ENCODE measurements at regions not wholly inside any gene's neighbourhood (a gene's known extent, or its start where the extent isn't known, plus 50 kb on each side); places are given as distances from the start of the nearest gene placed in this dataset.

GRCh38 chr3:117674321-117674720, 964.7 kb downstream of the TUSC7 start:
- TF ChIP-seq, protein P1, sequence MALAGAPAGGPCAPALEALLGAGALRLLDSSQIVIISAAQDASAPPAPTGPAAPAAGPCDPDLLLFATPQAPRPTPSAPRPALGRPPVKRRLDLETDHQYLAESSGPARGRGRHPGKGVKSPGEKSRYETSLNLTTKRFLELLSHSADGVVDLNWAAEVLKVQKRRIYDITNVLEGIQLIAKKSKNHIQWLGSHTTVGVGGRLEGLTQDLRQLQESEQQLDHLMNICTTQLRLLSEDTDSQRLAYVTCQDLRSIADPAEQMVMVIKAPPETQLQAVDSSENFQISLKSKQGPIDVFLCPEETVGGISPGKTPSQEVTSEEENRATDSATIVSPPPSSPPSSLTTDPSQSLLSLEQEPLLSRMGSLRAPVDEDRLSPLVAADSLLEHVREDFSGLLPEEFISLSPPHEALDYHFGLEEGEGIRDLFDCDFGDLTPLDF (CRISPR knock-in tag; IDR thresholded peaks at IDR 0.05): no peak
- TF ChIP-seq, protein P2, sequence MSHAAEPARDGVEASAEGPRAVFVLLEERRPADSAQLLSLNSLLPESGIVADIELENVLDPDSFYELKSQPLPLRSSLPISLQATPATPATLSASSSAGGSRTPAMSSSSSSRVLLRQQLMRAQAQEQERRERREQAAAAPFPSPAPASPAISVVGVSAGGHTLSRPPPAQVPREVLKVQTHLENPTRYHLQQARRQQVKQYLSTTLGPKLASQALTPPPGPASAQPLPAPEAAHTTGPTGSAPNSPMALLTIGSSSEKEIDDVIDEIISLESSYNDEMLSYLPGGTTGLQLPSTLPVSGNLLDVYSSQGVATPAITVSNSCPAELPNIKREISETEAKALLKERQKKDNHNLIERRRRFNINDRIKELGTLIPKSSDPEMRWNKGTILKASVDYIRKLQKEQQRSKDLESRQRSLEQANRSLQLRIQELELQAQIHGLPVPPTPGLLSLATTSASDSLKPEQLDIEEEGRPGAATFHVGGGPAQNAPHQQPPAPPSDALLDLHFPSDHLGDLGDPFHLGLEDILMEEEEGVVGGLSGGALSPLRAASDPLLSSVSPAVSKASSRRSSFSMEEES (CRISPR knock-in tag; IDR thresholded peaks at IDR 0.05): no peak
- TF ChIP-seq CCAR2 (IDR thresholded peaks at IDR 0.05; ENCODE audit: low read depth, low read length): no peak
- no peak for TF ChIP-seq RFX5 (IDR thresholded peaks at IDR 0.05; ENCODE audit: low read depth, low read length)
- TF ChIP-seq PRPF4 (IDR thresholded peaks at IDR 0.05; ENCODE audit: insufficient read depth, low read depth, low read length, poor library complexity, severe bottlenecking): no peak
- no peak for TF ChIP-seq CHCHD3 (CRISPR knock-in tag; IDR thresholded peaks at IDR 0.05)
- TF ChIP-seq JUND (IDR thresholded peaks at IDR 0.05; ENCODE audit: borderline replicate concordance, low read depth, low read length): no peak
- TF ChIP-seq JUND (tag; IDR thresholded peaks at IDR 0.05; ENCODE audit: borderline replicate concordance, low read depth, low read length): no peak
- TF ChIP-seq, protein P3, sequence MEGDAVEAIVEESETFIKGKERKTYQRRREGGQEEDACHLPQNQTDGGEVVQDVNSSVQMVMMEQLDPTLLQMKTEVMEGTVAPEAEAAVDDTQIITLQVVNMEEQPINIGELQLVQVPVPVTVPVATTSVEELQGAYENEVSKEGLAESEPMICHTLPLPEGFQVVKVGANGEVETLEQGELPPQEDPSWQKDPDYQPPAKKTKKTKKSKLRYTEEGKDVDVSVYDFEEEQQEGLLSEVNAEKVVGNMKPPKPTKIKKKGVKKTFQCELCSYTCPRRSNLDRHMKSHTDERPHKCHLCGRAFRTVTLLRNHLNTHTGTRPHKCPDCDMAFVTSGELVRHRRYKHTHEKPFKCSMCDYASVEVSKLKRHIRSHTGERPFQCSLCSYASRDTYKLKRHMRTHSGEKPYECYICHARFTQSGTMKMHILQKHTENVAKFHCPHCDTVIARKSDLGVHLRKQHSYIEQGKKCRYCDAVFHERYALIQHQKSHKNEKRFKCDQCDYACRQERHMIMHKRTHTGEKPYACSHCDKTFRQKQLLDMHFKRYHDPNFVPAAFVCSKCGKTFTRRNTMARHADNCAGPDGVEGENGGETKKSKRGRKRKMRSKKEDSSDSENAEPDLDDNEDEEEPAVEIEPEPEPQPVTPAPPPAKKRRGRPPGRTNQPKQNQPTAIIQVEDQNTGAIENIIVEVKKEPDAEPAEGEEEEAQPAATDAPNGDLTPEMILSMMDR (IDR thresholded peaks at IDR 0.05 in 2 of 3, conservative IDR thresholded peaks at IDR 0.05 in 1 of 3; ENCODE audit: insufficient read depth in 2 of 3, low read depth in 1 of 3, low read length in 3 of 3): no peak
- no peak for TF ChIP-seq SPI1 (IDR thresholded peaks at IDR 0.05; ENCODE audit: borderline replicate concordance, low read depth, low read length)
- no peak for TF ChIP-seq ZFX (CRISPR knock-in tag; IDR thresholded peaks at IDR 0.05)
- TF ChIP-seq MAZ (CRISPR knock-in tag; conservative IDR thresholded peaks at IDR 0.05 in 1 of 2, IDR thresholded peaks at IDR 0.05 in 1 of 2): no peak
- TF ChIP-seq CTBP1 (IDR thresholded peaks at IDR 0.05; ENCODE audit: borderline replicate concordance): no peak
- TF ChIP-seq NELFE (IDR thresholded peaks at IDR 0.05; ENCODE audit: insufficient read depth, insufficient read length): no peak

Data from K562 (cell line).